ENCODE measurements at regions not wholly inside any gene's neighbourhood (a gene's known extent, or its start where the extent isn't known, plus 50 kb on each side); places are given as distances from the start of the nearest gene placed in this dataset.
"Not testable (repeated sequence)": the region's sequence is repeated elsewhere in the genome, so short reads cannot be mapped to it uniquely, and the experiment has no call there.

DNA sequence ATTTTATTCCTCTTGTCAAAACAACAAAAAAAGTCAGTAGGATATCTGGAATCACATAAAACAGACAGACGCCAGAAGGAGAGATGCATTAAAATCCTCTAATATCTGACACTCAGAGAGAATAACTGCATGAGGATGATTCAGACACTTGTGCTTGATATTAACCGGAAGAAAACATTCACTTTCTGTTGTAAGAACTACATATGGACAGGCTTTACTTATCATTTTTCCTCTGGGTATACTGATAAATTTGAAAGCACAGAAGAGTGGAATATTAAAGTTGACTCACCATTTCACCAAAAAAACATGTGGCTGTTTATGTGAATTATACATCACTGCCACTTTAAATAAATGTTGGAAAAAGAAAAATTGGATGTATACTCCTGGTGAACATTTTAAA is 589.1 kb upstream of the CDH2 start:
- H3K27me3 Mint-ChIP-seq (ENCODE audit: low read depth in 3 of 3) = no peaks in the 10 kb centered on the region
- H3K27ac Mint-ChIP-seq = no peak overlapping the region
- peaks cover 0 to 3% (median 0%) of the 10 kb centered on the region in 3 donors for H3K36me3 Mint-ChIP-seq
- H3K9me3 Mint-ChIP-seq = peaks cover 0 to 2% (median 0%) of the 10 kb centered on the region in 6 donors
- H3K4me3 Mint-ChIP-seq = no peak overlapping the region
- H3K4me1 Mint-ChIP-seq = peaks cover 3 to 9% of the 10 kb centered on the region in 2 donors
- DNase-seq = no peak

DNA sequence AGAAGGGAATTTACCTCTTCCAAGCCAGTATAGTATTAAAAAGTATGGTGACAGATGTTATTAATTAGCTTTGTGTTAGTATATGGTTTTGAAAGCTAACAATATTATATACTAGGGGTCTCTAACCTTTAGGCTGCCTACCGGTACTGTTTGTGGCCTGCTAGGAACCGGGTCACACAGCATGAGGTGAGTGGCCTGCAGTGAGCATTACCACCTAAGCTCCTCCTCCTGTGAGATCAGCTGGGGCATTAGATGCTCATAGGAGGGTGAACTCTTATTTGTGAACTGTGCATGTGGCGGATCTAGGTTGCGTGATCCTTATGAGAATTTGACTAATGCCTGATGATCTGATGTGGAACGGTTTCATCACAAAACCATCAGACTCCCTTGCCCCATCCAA is 583.4 kb upstream of the CDH2 start:
- Mint-ChIP-seq H3K27ac (no peak overlapping the region), H3K4me1 (peaks cover 0 to under 1% of the 10 kb centered on the region in 2 donors), H3K36me3 (peaks cover 0 to 3% (median under 1%) of the 10 kb centered on the region in 3 donors), H3K9me3 (peaks cover 0 to 2% (median 0%) of the 10 kb centered on the region in 6 donors), H3K4me3 (no peak overlapping the region), H3K27me3 (ENCODE audit: low read depth in 3 of 3) (no peaks in the 10 kb centered on the region)
- no peak for DNase-seq

DNA sequence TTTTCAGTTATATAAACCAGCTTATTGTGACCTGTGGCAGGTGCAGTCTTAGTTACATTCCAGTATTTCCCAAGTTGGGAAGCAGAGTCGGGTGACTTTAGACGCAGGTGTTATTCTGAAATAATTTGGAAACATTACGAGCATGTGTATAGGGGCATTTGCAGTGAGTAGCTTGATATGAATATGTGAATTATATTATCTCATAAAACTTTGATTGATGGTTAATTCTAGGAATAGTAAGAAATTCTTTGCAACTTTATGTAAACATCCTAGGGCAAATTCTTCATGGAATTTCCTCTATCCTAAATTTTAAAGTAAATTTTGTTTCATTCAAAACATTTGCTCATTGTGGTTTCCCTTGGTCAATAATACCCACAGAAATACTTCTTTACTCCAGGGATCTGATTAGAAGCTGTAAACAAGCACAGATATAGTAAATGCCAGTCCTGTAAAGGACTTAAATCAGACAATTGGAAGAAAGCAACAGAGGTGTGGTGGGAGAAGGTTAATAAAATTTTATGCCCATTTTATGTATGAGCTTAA is 580.6 kb upstream of the CDH2 start:
- H3K27ac Mint-ChIP-seq = no peak overlapping the region
- H3K4me3 Mint-ChIP-seq = no peak overlapping the region
- H3K9me3 Mint-ChIP-seq = no peaks in the 10 kb centered on the region
- peaks cover 0 to 5% (median 0%) of the 10 kb centered on the region in 3 donors for H3K36me3 Mint-ChIP-seq
- peaks cover 0 to 2% (median 0%) of the 10 kb centered on the region in 3 donors for H3K27me3 Mint-ChIP-seq (ENCODE audit: low read depth in 3 of 3)
- H3K4me1 Mint-ChIP-seq = no peaks in the 10 kb centered on the region
- DNase-seq = no peak

DNA sequence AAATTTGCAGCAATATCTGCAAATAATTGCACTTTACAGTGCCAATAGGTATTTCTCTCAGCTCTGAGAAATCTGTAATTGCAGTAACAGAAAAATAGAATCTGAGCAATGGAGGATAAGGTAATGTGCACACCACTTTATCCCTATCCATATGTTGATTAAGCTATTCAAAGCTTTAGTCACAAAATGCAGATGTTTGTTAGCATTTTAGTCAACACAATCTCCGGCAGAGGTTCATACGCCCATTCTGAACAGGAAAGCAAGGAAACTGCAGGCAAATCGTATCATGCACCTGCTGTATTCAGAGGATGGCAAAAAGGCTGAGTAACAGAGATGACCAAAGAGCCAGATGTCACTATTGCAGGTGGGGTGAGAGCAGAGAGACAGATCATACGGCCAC is 566.2 kb upstream of the CDH2 start:
- peaks cover 0 to 2% (median 0%) of the 10 kb centered on the region in 6 donors for H3K9me3 Mint-ChIP-seq
- H3K4me3 Mint-ChIP-seq = no peak overlapping the region
- peaks cover 0 to 2% (median 0%) of the 10 kb centered on the region in 3 donors for H3K27me3 Mint-ChIP-seq (ENCODE audit: low read depth in 3 of 3)

DNA sequence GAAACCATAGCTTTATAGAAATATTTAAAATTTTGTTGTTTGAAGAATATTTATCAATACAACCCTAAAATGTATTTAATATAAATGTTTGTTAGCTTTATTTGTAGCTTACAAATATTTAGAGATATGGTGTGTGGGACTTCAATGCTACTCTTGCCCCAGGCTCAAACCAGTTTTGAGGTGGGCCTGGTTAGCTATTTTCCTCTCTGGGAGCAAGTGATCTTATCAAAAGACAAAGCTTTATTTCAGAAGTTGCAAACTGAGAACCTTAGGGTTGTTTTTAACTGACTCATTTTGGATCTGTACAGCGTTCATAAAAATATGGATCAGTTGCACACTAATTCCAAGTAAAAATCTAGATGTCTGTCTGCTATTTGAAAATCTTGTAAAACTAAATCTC is 563.6 kb upstream of the CDH2 start:
- no peaks in the 10 kb centered on the region for H3K36me3 Mint-ChIP-seq
- no peak overlapping the region for H3K27ac Mint-ChIP-seq
- no peak for DNase-seq
- H3K9me3 Mint-ChIP-seq = peaks cover 0 to 2% (median 0%) of the 10 kb centered on the region in 6 donors
- no peaks in the 10 kb centered on the region for H3K27me3 Mint-ChIP-seq (ENCODE audit: low read depth in 3 of 3)
- no peaks in the 10 kb centered on the region for H3K4me1 Mint-ChIP-seq
- no peak overlapping the region for H3K4me3 Mint-ChIP-seq

More for the DNA sequence above, 566.2 kb upstream of the CDH2 start:
- no peaks in the 10 kb centered on the region for H3K4me1 Mint-ChIP-seq
- no peak for DNase-seq
- H3K36me3 Mint-ChIP-seq = peaks cover 0 to 5% (median 0%) of the 10 kb centered on the region in 3 donors
- H3K27ac Mint-ChIP-seq = no peak overlapping the region

DNA sequence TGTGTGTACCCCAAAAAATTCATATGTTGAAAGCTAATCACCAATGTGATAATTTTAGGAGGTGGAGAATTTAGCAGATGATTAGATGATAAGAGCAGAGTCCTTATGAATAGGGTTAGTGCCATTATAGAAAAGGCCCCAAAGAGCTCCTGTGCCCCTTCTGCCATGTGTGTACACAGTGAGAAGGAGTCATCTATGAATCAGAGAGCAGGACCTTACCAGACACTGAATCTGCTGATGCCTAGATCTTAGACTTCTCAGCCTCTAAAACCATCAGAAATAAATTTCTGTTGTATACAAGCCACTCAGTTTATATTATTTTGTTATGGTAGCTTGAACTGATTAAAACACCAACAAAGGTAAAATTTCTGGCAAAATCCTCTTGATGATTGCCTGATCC is 560.0 kb upstream of the CDH2 start:
- no peak overlapping the region for H3K27ac Mint-ChIP-seq
- no peak for DNase-seq
- no peak overlapping the region for H3K4me3 Mint-ChIP-seq
- H3K9me3 Mint-ChIP-seq = peaks cover 0 to 2% (median 0%) of the 10 kb centered on the region in 6 donors
- no peaks in the 10 kb centered on the region for H3K4me1 Mint-ChIP-seq
- peaks cover 0 to 3% (median 0%) of the 10 kb centered on the region in 3 donors for H3K36me3 Mint-ChIP-seq
- H3K27me3 Mint-ChIP-seq (ENCODE audit: low read depth in 3 of 3) = no peaks in the 10 kb centered on the region

DNA sequence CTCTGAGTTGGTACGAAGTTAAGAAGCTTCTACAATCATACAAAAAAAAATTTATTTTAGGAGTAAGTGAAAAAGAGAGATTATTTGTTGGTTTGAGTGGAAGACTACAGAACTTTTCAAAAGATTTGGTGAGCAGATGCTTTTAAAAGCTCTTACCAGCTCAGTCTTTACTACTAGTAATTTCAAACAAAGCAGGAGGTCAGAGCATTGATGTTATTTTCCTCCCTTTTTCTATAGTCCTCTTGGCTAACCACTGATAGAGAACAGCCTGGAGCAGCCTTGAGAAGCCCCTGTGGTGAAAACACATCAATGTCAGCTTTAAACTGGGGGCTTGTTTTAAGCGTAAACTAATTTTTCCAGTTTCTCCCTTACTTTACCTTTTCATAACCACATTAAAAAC is 559.3 kb upstream of the CDH2 start:
- Mint-ChIP-seq H3K27ac (no peak overlapping the region), H3K4me1 (no peaks in the 10 kb centered on the region), H3K27me3 (ENCODE audit: low read depth in 3 of 3) (no peaks in the 10 kb centered on the region), H3K9me3 (peaks cover 0 to 2% (median 0%) of the 10 kb centered on the region in 6 donors), H3K4me3 (no peak overlapping the region), H3K36me3 (peaks cover 0 to 3% (median 0%) of the 10 kb centered on the region in 3 donors)
- no peak for DNase-seq

DNA sequence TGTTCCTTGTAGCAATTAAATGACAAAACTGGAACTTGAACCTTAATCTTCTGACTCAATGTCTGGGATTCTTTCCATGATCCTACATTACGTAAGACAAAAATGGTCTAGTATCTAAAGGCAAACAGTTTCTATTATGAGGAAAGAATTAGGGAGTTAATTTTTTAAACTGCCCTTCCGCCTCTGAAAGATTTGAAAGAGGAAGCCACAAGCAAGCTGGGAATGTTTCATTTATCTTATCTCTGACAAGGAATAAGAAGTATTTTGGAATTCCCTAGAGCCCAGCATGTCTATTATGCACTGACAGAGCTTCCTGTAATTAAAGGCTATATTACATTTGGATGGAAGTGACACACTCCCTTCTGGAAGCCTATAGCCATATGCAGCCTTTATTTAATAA is 558.8 kb upstream of the CDH2 start:
- Mint-ChIP-seq H3K4me3 (no peak overlapping the region), H3K27me3 (ENCODE audit: low read depth in 3 of 3) (no peaks in the 10 kb centered on the region), H3K4me1 (no peaks in the 10 kb centered on the region), H3K27ac (no peak overlapping the region), H3K36me3 (peaks cover 0 to 3% (median 0%) of the 10 kb centered on the region in 3 donors), H3K9me3 (peaks cover 0 to 2% (median 0%) of the 10 kb centered on the region in 6 donors)
- DNase-seq = no peak

DNA sequence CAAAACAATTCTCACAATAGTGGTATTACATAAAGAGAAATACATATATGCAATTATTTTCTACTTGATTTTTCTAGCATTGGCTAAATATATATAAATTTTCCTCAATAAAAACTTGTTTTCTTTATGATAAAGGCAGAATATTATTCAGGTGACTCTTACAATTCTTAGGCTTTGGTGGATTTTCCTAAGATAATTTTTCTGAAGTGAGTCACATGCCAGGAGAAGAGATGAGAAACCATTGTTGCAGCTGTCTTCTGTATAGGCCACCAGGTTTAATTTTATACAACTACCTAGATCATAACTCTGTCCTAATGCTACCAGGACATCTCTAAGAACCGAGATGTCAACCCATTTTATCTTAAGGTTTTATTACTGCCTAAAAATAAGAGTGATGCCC is 552.4 kb upstream of the CDH2 start:
- Mint-ChIP-seq H3K27me3 (ENCODE audit: low read depth in 3 of 3) (no peaks in the 10 kb centered on the region), H3K9me3 (no peaks in the 10 kb centered on the region), H3K27ac (no peak overlapping the region), H3K4me1 (peaks cover 5 to 6% of the 10 kb centered on the region in 2 donors), H3K4me3 (no peak overlapping the region), H3K36me3 (peaks cover 0 to 2% (median 0%) of the 10 kb centered on the region in 3 donors)
- no peak for DNase-seq

DNA sequence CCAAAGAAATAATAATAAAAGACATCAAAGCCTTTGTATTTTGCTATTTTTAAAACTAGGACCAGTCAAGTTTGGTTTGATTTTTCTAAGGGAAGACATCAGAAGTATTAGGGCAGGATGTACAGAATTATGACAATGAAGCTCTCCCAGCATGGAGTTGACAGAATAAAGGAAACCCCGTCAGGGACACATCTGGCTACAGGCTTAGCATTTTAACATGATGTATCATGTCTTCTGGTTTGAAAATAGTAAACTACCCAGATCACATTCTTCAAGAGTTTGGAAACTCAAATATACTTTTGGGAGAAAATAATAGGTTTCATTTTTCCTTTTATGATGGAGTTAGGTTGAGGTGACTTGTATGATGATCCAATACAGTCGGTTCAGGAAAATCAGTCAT is 552.0 kb upstream of the CDH2 start:
- DNase-seq = no peak
- H3K9me3 Mint-ChIP-seq = no peaks in the 10 kb centered on the region
- H3K27me3 Mint-ChIP-seq (ENCODE audit: low read depth in 3 of 3) = peaks cover 0 to 2% (median 1%) of the 10 kb centered on the region in 3 donors
- peaks cover 5 to 6% of the 10 kb centered on the region in 2 donors for H3K4me1 Mint-ChIP-seq
- no peak overlapping the region for H3K4me3 Mint-ChIP-seq
- H3K36me3 Mint-ChIP-seq = no peaks in the 10 kb centered on the region
- H3K27ac Mint-ChIP-seq = no peak overlapping the region

DNA sequence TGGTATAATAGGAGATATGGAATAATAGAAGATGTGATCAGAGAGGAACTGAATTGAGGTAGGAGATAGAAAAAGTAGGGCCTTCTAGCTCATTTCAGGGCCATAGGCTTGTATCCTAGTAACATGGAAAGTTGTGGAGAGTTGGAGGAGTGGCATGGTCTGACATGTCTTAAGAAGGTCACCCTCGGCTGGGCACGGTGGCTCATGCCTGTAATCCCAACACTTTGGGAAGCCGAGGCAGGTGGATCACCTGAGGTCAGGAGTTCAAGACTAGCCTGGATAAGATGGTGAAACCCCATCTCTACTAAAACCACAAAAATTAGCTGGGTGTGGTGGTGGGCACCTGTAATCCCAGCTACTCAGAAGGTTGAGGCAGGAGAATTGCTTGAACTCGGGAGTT is 550.3 kb upstream of the CDH2 start:
- not testable (repeated sequence) for H3K27ac Mint-ChIP-seq; H3K27me3 Mint-ChIP-seq (ENCODE audit: low read depth in 3 of 3); DNase-seq; H3K9me3 Mint-ChIP-seq; H3K4me3 Mint-ChIP-seq; H3K36me3 Mint-ChIP-seq; H3K4me1 Mint-ChIP-seq

GRCh38 chr18:28725876-28726275 is 548.9 kb upstream of the CDH2 start:
- Mint-ChIP-seq H3K4me3 (no peak overlapping the region), H3K27me3 (ENCODE audit: low read depth in 3 of 3) (peaks cover 1 to 2% (median 2%) of the 10 kb centered on the region in 3 donors), H3K36me3 (no peaks in the 10 kb centered on the region), H3K27ac (no peak overlapping the region), H3K4me1 (peaks cover 5 to 6% of the 10 kb centered on the region in 2 donors), H3K9me3 (peaks cover 0 to 4% (median 0%) of the 10 kb centered on the region in 6 donors)
- DNase-seq = no peak

- H3K27me3 Mint-ChIP-seq (ENCODE audit: low read depth in 3 of 3) = peaks cover 1 to 2% (median 2%) of the 10 kb centered on the region in 3 donors
- peaks cover 0 to 4% (median 0%) of the 10 kb centered on the region in 6 donors for H3K9me3 Mint-ChIP-seq
Observed at GRCh38 chr18:28723506-28723905, 546.6 kb upstream of the CDH2 start.

DNA sequence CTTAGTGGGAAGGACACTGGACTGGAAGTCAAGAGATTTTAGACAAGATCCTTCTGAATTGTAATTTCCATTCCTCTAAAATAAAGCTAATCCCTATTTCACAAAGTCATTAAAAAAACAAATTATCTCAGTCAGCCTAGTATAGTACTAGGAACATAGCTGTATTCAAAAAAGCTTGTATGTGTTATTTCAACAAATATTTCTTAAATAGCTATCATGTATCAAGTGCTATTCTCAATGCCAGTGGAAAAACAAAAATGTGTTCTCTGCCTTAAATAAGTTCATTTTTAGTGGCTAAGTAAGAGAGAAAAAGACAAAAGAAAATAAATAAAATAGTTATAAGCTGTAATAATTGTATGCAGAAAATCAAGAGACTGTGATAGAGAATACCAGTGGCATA is 541.8 kb upstream of the CDH2 start:
- Mint-ChIP-seq H3K27ac (no peak overlapping the region), H3K4me1 (no peaks in the 10 kb centered on the region), H3K9me3 (peaks cover 0 to 9% (median 0%) of the 10 kb centered on the region in 6 donors), H3K36me3 (peaks cover 0 to 8% (median 4%) of the 10 kb centered on the region in 3 donors), H3K4me3 (no peak overlapping the region), H3K27me3 (ENCODE audit: low read depth in 3 of 3) (peaks cover 0 to 2% (median 2%) of the 10 kb centered on the region in 3 donors)
- DNase-seq = no peak

More at GRCh38 chr18:28723506-28723905, 546.6 kb upstream of the CDH2 start:
- Mint-ChIP-seq H3K27ac (no peak overlapping the region), H3K36me3 (no peaks in the 10 kb centered on the region), H3K4me1 (peaks cover 5 to 6% of the 10 kb centered on the region in 2 donors), H3K4me3 (no peak overlapping the region)
- DNase-seq = no peak

GRCh38 chr18:28716338-28716737 is 539.4 kb upstream of the CDH2 start:
- peaks cover 0 to 2% (median 0%) of the 10 kb centered on the region in 3 donors for H3K27me3 Mint-ChIP-seq (ENCODE audit: low read depth in 3 of 3)
- H3K9me3 Mint-ChIP-seq = peaks cover 0 to 7% (median 0%) of the 10 kb centered on the region in 6 donors
- peaks cover 0 to 8% (median 4%) of the 10 kb centered on the region in 3 donors for H3K36me3 Mint-ChIP-seq
- H3K4me3 Mint-ChIP-seq = no peak overlapping the region
- DNase-seq = no peak
- H3K27ac Mint-ChIP-seq = no peak overlapping the region
- H3K4me1 Mint-ChIP-seq = no peaks in the 10 kb centered on the region
